ENCODE measurements at regions not wholly inside any gene's neighbourhood (a gene's known extent, or its start where the extent isn't known, plus 50 kb on each side); places are given as distances from the start of the nearest gene placed in this dataset.

DNA sequence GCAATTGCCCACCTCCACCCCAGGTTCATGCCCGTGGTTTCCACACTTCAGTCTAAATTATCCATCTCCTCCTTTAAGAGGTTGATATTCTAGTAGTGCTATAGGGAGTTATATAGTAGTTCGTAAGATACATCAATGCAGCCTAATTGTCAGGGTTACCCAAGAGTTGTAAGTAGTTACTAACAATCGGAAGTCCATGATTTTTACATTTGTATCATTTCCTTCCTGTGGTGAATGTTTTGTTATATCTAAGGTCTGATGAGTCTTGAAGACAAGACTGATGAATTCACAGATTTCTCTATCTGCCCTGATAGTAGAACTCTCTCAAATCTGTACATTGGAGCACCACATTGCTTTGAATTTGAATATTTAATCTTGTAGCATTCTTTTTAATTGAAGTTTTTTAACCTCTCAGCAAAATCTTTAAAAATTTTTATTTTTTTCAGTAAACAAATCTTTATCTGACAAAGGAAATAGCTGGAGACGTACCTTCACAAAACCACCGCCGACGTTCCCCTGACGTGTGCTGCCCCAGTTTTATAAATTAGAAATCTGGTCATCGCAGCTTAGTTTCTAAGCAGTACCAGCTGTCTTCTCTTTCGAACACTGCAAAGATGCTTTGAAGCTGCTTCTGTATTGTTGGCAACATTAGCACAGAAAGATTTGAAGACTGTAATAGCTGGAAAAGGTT is 264.5 kb downstream of the SOCS6 start:
- H3K4me3 ChIP-seq (ENCODE audit: low read depth in 2 of 2, low read length in 2 of 2): no peak overlapping the region
- no peak for DNase-seq (ENCODE audit: low read depth, low spot score)
- ChIA-PET CTCF (no interaction called here), POLR2A (no interaction called here)
- intact Hi-C loops (cut with micrococcal nuclease; ENCODE audit: unreplicated experiment): no loop called here
- H3K4me1 ChIP-seq (ENCODE audit: control insufficient read depth, insufficient read depth, low read length): no peaks in the 10 kb centered on the region; the same call in 1 of the 2 replicates
- in situ Hi-C loops (cut with HindIII; ENCODE audit: low pct_unique_long_range_greater_than_20kb, low sequenced_read_pairs): no loop called here
- no peaks in the 10 kb centered on the region for H3K27me3 ChIP-seq (ENCODE audit: control insufficient read depth, insufficient read depth, low read length)
- H3K27ac ChIP-seq (ENCODE audit: low read length): no peak overlapping the region; the same call in 1 of the 2 replicates
- no peaks in the 10 kb centered on the region for H3K9me3 ChIP-seq (ENCODE audit: control insufficient read depth, insufficient read depth, low read depth, low read length)
- TF ChIP-seq SIN3A (IDR thresholded peaks at IDR 0.05; ENCODE audit: borderline replicate concordance, insufficient read depth, low read depth, low read length) (no peak), TCF7L2 (IDR thresholded peaks at IDR 0.05; ENCODE audit: low read depth, low read length) (no peak), POLR2AphosphoS5 (IDR thresholded peaks at IDR 0.05; ENCODE audit: low read depth, low read length) (no peak)
- TF ChIP-seq, protein P1, sequence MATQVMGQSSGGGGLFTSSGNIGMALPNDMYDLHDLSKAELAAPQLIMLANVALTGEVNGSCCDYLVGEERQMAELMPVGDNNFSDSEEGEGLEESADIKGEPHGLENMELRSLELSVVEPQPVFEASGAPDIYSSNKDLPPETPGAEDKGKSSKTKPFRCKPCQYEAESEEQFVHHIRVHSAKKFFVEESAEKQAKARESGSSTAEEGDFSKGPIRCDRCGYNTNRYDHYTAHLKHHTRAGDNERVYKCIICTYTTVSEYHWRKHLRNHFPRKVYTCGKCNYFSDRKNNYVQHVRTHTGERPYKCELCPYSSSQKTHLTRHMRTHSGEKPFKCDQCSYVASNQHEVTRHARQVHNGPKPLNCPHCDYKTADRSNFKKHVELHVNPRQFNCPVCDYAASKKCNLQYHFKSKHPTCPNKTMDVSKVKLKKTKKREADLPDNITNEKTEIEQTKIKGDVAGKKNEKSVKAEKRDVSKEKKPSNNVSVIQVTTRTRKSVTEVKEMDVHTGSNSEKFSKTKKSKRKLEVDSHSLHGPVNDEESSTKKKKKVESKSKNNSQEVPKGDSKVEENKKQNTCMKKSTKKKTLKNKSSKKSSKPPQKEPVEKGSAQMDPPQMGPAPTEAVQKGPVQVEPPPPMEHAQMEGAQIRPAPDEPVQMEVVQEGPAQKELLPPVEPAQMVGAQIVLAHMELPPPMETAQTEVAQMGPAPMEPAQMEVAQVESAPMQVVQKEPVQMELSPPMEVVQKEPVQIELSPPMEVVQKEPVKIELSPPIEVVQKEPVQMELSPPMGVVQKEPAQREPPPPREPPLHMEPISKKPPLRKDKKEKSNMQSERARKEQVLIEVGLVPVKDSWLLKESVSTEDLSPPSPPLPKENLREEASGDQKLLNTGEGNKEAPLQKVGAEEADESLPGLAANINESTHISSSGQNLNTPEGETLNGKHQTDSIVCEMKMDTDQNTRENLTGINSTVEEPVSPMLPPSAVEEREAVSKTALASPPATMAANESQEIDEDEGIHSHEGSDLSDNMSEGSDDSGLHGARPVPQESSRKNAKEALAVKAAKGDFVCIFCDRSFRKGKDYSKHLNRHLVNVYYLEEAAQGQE (IDR thresholded peaks at IDR 0.05; ENCODE audit: insufficient read depth in 1 of 2, low read depth in 2 of 2, low read length in 1 of 2): no peak
- TF ChIP-seq, protein P2, sequence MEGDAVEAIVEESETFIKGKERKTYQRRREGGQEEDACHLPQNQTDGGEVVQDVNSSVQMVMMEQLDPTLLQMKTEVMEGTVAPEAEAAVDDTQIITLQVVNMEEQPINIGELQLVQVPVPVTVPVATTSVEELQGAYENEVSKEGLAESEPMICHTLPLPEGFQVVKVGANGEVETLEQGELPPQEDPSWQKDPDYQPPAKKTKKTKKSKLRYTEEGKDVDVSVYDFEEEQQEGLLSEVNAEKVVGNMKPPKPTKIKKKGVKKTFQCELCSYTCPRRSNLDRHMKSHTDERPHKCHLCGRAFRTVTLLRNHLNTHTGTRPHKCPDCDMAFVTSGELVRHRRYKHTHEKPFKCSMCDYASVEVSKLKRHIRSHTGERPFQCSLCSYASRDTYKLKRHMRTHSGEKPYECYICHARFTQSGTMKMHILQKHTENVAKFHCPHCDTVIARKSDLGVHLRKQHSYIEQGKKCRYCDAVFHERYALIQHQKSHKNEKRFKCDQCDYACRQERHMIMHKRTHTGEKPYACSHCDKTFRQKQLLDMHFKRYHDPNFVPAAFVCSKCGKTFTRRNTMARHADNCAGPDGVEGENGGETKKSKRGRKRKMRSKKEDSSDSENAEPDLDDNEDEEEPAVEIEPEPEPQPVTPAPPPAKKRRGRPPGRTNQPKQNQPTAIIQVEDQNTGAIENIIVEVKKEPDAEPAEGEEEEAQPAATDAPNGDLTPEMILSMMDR (IDR thresholded peaks at IDR 0.05): no peak
- no peaks in the 10 kb centered on the region; the same call in 1 of the 2 replicates for H3K36me3 ChIP-seq (ENCODE audit: control insufficient read depth, insufficient read depth, low read length)
- no TSS peak for BruUV-seq (replicated peaks)
- ATAC-seq: no peak

DNA sequence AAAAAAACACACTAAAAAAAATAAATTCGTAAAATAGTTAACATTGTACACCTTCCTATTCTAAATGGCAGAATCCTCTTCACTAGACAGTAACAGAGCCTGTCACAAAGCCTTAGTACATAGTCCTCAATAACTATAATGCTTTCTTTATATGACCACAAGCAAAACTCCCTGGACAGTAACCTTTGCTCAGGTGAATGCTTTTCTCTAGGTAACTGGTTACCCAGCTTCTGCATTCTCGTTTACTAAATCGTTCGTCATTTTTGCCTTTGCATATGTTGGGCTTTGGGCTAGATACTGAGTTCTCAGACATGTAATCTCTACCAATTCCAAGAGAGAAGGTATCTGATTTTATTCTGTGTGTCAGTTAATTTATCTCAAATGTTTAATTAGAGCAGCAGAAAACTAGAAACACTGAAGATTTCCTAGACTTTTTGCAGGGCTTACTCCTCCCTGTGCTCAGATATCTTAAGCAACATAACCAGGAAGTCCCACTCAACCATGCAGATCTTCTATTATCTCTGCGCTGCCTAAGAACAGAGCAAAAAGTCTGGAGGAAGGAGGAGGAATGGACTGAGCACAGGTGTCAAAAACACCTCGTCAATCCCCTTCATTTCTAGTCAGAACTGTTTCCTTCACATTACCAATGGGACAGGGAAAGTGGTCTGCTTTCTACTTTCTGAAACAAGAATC is 247.7 kb downstream of the SOCS6 start:
- in situ Hi-C loops (cut with HindIII; ENCODE audit: low pct_unique_long_range_greater_than_20kb, low sequenced_read_pairs): no loop called here
- no peak for ATAC-seq
- intact Hi-C loops (cut with micrococcal nuclease; ENCODE audit: unreplicated experiment): no loop called here
- ChIA-PET POLR2A (no interaction called here), CTCF (no interaction called here)
- Histone ChIP-seq H3K4me3 (ENCODE audit: low read depth in 2 of 2, low read length in 2 of 2) (no peak overlapping the region), H3K4me1 (ENCODE audit: control insufficient read depth, insufficient read depth, low read length) (no peaks in the 10 kb centered on the region), H3K27ac (ENCODE audit: low read length) (no peak overlapping the region), H3K36me3 (ENCODE audit: control insufficient read depth, insufficient read depth, low read length) (no peaks in the 10 kb centered on the region), H3K9me3 (ENCODE audit: control insufficient read depth, insufficient read depth, low read depth, low read length) (no peaks in the 10 kb centered on the region), H3K27me3 (ENCODE audit: control insufficient read depth, insufficient read depth, low read length) (no peaks in the 10 kb centered on the region)
- no TSS peak for BruUV-seq (replicated peaks)
- no peak for DNase-seq (ENCODE audit: low read depth, low spot score)
- TF ChIP-seq, protein P2 (IDR thresholded peaks at IDR 0.05): no peak
- no peak for TF ChIP-seq TCF7L2 (IDR thresholded peaks at IDR 0.05; ENCODE audit: low read depth, low read length)
- TF ChIP-seq, protein P1 (IDR thresholded peaks at IDR 0.05; ENCODE audit: insufficient read depth in 1 of 2, low read depth in 2 of 2, low read length in 1 of 2): no peak
- no peak for TF ChIP-seq SIN3A (IDR thresholded peaks at IDR 0.05; ENCODE audit: borderline replicate concordance, insufficient read depth, low read depth, low read length)
- TF ChIP-seq POLR2AphosphoS5 (IDR thresholded peaks at IDR 0.05; ENCODE audit: low read depth, low read length): no peak
